ENCODE measurements at regions not wholly inside any gene's neighbourhood (a gene's known extent, or its start where the extent isn't known, plus 50 kb on each side); places are given as distances from the start of the nearest gene placed in this dataset.

DNA sequence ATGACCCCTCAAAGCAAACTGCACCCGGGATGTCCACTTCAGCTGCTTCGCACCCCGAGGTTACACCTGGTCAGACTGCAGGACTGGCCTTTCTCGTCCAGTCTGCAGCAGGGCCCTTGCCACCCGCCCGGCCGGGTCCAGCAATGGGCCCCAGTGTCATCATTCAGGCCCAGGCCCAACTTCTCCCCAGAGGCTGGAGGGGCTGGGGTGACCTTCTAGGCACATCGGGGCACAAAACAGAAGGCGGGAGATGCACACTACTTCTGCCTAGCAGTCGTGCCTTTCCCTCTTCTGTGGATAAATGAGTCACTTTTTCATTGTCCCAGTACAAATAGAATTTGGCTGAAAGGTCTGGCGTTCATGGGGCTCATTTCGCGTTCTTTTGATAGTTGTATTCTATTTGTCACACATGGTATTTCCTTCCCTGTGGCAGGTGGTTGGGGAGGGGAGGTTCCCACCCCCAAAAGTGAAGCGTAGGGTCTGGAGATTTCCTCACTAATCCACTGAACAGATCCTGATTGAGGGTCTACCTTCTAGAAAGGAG is 56.9 kb upstream of the ID2 start:
- DNase-seq (ENCODE audit: low spot score), result no peak

- DNase-seq (ENCODE audit: low spot score), result peak; percentile 55
Observed at GRCh38 chr2:8625399-8626300, 56.2 kb upstream of the ID2 start.

GRCh38 chr2:8626572-8626971 is 55.3 kb upstream of the ID2 start:
- no peak for DNase-seq (ENCODE audit: low spot score)

DNA sequence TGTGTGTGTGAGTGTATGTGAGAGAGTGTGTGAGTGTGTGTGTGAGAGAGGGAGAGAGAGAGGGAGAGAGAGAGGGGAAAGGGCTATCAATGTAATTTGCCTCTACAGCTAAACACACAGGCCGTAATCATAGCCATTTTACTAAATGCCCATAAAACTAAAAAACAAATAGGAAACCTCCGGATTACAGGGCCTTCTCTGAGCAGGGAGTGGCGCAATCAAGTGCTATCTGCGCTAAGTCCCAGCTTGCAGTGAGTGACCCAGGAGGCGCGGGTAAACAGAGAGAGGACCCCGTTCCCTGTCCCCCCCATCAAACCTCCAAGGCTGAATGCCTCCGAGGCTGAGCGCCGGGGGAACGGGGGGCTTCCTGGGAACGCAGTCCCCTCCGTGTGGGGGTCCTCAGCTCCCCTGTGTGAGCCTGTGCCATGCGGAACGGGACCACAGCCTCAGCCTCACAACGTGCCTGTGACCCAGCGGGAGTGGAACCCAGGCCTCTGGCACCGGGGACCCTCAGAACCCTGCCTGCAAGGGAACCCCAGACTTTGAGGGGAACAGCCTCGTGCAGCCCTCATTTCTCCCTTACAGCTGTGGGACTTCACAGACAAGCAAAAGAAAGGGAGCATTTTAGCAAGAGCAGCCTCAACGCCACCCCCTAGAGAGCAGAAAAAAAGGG is 54.7 kb upstream of the ID2 start:
- peak; percentile 65 for DNase-seq (ENCODE audit: low spot score)

- DNase-seq (ENCODE audit: low spot score), result peak; percentile 71
Observed at GRCh38 chr2:8627692-8628085, 54.2 kb upstream of the ID2 start.

DNA sequence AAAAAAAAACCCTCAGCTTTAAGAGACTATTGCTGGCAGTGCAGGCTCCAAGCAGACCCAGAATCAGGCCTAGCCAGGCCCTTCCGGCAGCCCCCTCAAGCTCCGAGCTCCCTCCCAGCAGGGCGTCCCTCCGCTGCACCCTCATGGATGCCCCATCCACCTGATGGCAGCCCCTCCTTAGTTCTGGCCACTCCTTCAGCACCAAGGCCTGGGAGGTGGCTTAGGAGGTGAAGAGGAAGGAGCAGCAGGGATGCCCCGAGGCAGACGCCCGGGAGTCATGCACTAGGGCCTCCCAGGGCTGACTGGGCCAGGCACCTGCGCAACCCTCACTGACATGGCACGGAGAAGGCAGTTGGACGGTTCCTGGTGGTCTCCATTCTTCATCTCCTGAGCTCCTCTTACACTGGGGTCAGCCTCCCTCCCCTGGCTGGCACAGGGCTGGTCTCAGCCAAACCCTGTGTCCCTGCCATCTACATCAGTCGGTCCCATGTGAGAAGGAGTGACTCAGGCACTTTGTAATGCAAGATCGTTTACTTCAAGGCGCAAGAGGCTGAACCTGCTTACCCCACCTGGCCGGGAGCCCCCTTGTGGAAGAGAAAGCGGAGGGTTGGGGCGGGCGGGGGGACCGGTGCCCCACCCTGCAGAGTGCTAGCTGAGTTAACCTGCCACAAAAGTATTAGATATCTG is 53.5 kb upstream of the ID2 start:
- DNase-seq (ENCODE audit: low spot score), result no peak

- DNase-seq (ENCODE audit: low spot score), result no peak
Observed at GRCh38 chr2:8628866-8629209, 53.0 kb upstream of the ID2 start.

- DNase-seq (ENCODE audit: low spot score), result no peak
Observed at GRCh38 chr2:8629402-8629801, 52.5 kb upstream of the ID2 start.

GRCh38 chr2:8630676-8631464 is 51.0 kb upstream of the ID2 start:
- DNase-seq (ENCODE audit: low spot score), result no peak

GRCh38 chr2:8631465-8632005 is 50.3 kb upstream of the ID2 start:
- DNase-seq (ENCODE audit: low spot score), result no peak

Measured in HuH-7.5 (cell line).